ENCODE measurements at regions not wholly inside any gene's neighbourhood (a gene's known extent, or its start where the extent isn't known, plus 50 kb on each side); places are given as distances from the start of the nearest gene placed in this dataset.

Small RNA genes in the stretch of these regions (small RNA-seq; reads per million reads assigned to genes)
- gene HMGN2P6 = 0 reads per million in 3 experiments
